ENCODE measurements at regions not wholly inside any gene's neighbourhood (a gene's known extent, or its start where the extent isn't known, plus 50 kb on each side); places are given as distances from the start of the nearest gene placed in this dataset.

DNA sequence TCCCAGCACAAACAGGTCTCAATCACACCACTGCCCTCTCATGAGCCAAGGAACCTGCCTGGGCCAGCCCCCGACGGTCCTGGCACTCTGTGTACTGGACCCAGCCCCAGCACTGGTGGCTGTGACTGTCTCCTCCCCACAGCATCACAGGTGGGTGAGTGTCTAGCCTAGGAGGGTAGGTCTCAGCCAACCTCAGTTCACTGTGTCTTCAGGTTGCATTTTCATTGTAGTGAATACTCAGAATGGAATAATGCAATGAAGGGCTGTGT is 163.4 kb upstream of the NSMCE3 start:
- TF ChIP-seq, protein P1, sequence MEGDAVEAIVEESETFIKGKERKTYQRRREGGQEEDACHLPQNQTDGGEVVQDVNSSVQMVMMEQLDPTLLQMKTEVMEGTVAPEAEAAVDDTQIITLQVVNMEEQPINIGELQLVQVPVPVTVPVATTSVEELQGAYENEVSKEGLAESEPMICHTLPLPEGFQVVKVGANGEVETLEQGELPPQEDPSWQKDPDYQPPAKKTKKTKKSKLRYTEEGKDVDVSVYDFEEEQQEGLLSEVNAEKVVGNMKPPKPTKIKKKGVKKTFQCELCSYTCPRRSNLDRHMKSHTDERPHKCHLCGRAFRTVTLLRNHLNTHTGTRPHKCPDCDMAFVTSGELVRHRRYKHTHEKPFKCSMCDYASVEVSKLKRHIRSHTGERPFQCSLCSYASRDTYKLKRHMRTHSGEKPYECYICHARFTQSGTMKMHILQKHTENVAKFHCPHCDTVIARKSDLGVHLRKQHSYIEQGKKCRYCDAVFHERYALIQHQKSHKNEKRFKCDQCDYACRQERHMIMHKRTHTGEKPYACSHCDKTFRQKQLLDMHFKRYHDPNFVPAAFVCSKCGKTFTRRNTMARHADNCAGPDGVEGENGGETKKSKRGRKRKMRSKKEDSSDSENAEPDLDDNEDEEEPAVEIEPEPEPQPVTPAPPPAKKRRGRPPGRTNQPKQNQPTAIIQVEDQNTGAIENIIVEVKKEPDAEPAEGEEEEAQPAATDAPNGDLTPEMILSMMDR (IDR thresholded peaks at IDR 0.05), result no peak
- TF ChIP-seq KDM1A (IDR thresholded peaks at IDR 0.05; ENCODE audit: low read depth) (no peak), USF2 (IDR thresholded peaks at IDR 0.05) (no peak), MAX (IDR thresholded peaks at IDR 0.05) (no peak), JUNB (IDR thresholded peaks at IDR 0.05) (no peak), POLR2A (IDR thresholded peaks at IDR 0.05; ENCODE audit: low read length) (no peak)
- TF ChIP-seq, protein P2, sequence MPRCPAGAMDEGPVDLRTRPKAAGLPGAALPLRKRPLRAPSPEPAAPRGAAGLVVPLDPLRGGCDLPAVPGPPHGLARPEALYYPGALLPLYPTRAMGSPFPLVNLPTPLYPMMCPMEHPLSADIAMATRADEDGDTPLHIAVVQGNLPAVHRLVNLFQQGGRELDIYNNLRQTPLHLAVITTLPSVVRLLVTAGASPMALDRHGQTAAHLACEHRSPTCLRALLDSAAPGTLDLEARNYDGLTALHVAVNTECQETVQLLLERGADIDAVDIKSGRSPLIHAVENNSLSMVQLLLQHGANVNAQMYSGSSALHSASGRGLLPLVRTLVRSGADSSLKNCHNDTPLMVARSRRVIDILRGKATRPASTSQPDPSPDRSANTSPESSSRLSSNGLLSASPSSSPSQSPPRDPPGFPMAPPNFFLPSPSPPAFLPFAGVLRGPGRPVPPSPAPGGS (IDR thresholded peaks at IDR 0.05), result no peak
